ENCODE measurements at regions not wholly inside any gene's neighbourhood (a gene's known extent, or its start where the extent isn't known, plus 50 kb on each side); places are given as distances from the start of the nearest gene placed in this dataset.

DNA sequence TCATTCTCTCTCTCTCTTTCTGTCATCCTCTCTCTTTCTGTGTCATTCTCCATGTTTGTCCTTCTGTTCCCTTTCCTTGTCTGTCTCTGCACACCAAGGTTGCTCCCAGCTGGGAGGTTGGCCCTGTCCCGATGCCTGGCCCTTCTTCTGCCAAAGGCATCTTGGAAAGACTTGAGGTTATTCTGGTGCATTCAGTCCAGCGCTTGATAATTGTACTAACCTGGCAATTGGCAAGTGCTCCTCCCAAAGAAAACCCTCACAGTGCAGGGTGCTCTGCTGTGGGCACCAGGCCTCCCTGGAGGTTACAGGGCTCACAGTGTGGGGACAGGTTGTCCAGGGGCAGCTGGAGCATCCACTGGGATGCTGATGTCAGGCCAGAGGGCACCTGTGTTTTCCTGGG is 95.4 kb downstream of the GLI2 start:
- Histone ChIP-seq H3K27me3 (ENCODE audit: insufficient read depth, low read length) (no peaks in the 10 kb centered on the region), H3K79me2 (ENCODE audit: insufficient read depth, low read length) (no peaks in the 10 kb centered on the region), H2AFZ (ENCODE audit: low read depth, low read length, poor library complexity, severe bottlenecking) (no peak overlapping the region), H3K27ac (ENCODE audit: low read depth, low read length) (no peak overlapping the region), H3K4me2 (ENCODE audit: low read length) (no peak overlapping the region), H3K9me3 (ENCODE audit: control insufficient read depth in 1 of 2, insufficient read depth in 1 of 2, low read depth in 1 of 2, low read length in 2 of 2) (no peaks in the 10 kb centered on the region), H3K9ac (ENCODE audit: low read length) (no peak overlapping the region), H4K20me1 (ENCODE audit: insufficient read depth) (no peaks in the 10 kb centered on the region), H3K9me2 (ENCODE audit: insufficient read depth) (no peaks in the 10 kb centered on the region), H3K4me3 (replicated peaks in 1 of 2; ENCODE audit: low read depth in 1 of 2, low read length in 2 of 2) (no peak overlapping the region), H3K4me1 (ENCODE audit: control insufficient read depth in 1 of 2, insufficient read depth in 2 of 2, low read length in 2 of 2) (no peaks in the 10 kb centered on the region), H3K36me3 (ENCODE audit: control insufficient read depth in 1 of 2, insufficient read depth in 2 of 2, low read length in 2 of 2) (no peaks in the 10 kb centered on the region)
- POLR2A ChIA-PET: no interaction called here
- CTCF ChIA-PET: no interaction called here
- DNase-seq (ENCODE audit: low read depth, low spot score) (no peak), ATAC-seq (no peak)
- BruUV-seq (replicated peaks): no TSS peak
- intact Hi-C loops (cut with micrococcal nuclease): no loop called here
- RAD21 ChIA-PET (ENCODE audit: low non-redundant PET in 1 of 2, low total read pairs in 2 of 2, uncharacterized antibody in 2 of 2, unreplicated experiment in 2 of 2): no interaction called here
- TF ChIP-seq, protein P1, sequence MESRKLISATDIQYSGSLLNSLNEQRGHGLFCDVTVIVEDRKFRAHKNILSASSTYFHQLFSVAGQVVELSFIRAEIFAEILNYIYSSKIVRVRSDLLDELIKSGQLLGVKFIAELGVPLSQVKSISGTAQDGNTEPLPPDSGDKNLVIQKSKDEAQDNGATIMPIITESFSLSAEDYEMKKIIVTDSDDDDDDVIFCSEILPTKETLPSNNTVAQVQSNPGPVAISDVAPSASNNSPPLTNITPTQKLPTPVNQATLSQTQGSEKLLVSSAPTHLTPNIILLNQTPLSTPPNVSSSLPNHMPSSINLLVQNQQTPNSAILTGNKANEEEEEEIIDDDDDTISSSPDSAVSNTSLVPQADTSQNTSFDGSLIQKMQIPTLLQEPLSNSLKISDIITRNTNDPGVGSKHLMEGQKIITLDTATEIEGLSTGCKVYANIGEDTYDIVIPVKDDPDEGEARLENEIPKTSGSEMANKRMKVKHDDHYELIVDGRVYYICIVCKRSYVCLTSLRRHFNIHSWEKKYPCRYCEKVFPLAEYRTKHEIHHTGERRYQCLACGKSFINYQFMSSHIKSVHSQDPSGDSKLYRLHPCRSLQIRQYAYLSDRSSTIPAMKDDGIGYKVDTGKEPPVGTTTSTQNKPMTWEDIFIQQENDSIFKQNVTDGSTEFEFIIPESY (IDR thresholded peaks at IDR 0.05; ENCODE audit: extremely low read depth, insufficient replicate concordance, low read length): no peak
- TF ChIP-seq, protein P2, sequence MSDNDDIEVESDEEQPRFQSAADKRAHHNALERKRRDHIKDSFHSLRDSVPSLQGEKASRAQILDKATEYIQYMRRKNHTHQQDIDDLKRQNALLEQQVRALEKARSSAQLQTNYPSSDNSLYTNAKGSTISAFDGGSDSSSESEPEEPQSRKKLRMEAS (IDR thresholded peaks at IDR 0.05): no peak
- TF ChIP-seq YY1 (IDR thresholded peaks at IDR 0.05; ENCODE audit: extremely low read depth, insufficient replicate concordance, low read depth, low read length) (no peak), EGR1 (IDR thresholded peaks at IDR 0.05; ENCODE audit: low read depth) (no peak), ZFX (IDR thresholded peaks at IDR 0.05) (no peak), POLR2A (IDR thresholded peaks at IDR 0.05; ENCODE audit: borderline replicate concordance, extremely low read depth, insufficient read depth, insufficient read length) (no peak), SIN3A (IDR thresholded peaks at IDR 0.05; ENCODE audit: low read depth) (no peak), POLR2AphosphoS5 (IDR thresholded peaks at IDR 0.05; ENCODE audit: low read depth, low read length) (no peak), SRF (IDR thresholded peaks at IDR 0.05; ENCODE audit: low read depth) (no peak), RAD21 (IDR thresholded peaks at IDR 0.05; ENCODE audit: low read depth) (no peak), ZNF274 (IDR thresholded peaks at IDR 0.05; ENCODE audit: low read depth, low read length) (no peak), JUND (IDR thresholded peaks at IDR 0.05) (no peak), ELF1 (IDR thresholded peaks at IDR 0.05; ENCODE audit: borderline replicate concordance, low read depth) (no peak), CBX3 (IDR thresholded peaks at IDR 0.05; ENCODE audit: low read depth) (no peak), CEBPB (IDR thresholded peaks at IDR 0.05; ENCODE audit: low read depth) (no peak)
- TF ChIP-seq, protein P3, sequence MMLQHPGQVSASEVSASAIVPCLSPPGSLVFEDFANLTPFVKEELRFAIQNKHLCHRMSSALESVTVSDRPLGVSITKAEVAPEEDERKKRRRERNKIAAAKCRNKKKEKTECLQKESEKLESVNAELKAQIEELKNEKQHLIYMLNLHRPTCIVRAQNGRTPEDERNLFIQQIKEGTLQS (IDR thresholded peaks at IDR 0.05): no peak
